SK-N-MC (cell line): ENCODE measurements at regions not wholly inside any gene's neighbourhood (a gene's known extent, or its start where the extent isn't known, plus 50 kb on each side); places are given as distances from the start of the nearest gene placed in this dataset.

Experiments
- EZH2 ChIP-seq: fragments of 200-600 bp; sonication (generic); IDR thresholded peaks from one replicate; pipeline ENCODE4 v1.6.1; 2017; ENCODE audit warnings: antibody characterized with exemption
- POLR2AphosphoS5 ChIP-seq: IDR thresholded peaks from 2 replicates; pipeline ENCODE4 v1.6.1; 2012; ENCODE audit warnings: mild to moderate bottlenecking, low read depth, low read length, borderline replicate concordance

- TF ChIP-seq POLR2AphosphoS5 (no peak), EZH2 (no peak)
Measured at GRCh38 chr3:145259166-145259880, 901.7 kb downstream of the PLOD2 start.
